Kidney capillary endothelial cell (primary cell): ENCODE measurements at regions not wholly inside any gene's neighbourhood (a gene's known extent, or its start where the extent isn't known, plus 50 kb on each side); places are given as distances from the start of the nearest gene placed in this dataset.

Source experiments
- DNase-seq: peaks from one replicate; pipeline ENCODE4 v3.0.0-alpha.2; 2018; ENCODE audit warnings: low spot score

GRCh38 chr3:180185650-180186049 lies 148.9 kb upstream of the PEX5L start:
- no peak for DNase-seq

GRCh38 chr3:180188512-180189309 lies 152.0 kb upstream of the PEX5L start:
- no peak for DNase-seq

GRCh38 chr3:180189310-180189648 lies 152.5 kb upstream of the PEX5L start:
- no peak for DNase-seq

- DNase-seq: no peak
Observed at GRCh38 chr3:180196658-180197057, 159.9 kb upstream of the PEX5L start.

GRCh38 chr3:180199417-180199995 lies 162.8 kb upstream of the PEX5L start:
- DNase-seq: no peak

- DNase-seq: no peak
Observed at GRCh38 chr3:180215866-180216265, 179.1 kb upstream of the PEX5L start.

GRCh38 chr3:180223268-180223667 lies 186.5 kb upstream of the PEX5L start:
- no peak for DNase-seq

- no peak for DNase-seq
Observed at GRCh38 chr3:180229113-180229512, 192.4 kb upstream of the PEX5L start.

GRCh38 chr3:180239939-180240338 lies 203.2 kb upstream of the PEX5L start:
- DNase-seq: no peak

GRCh38 chr3:180246688-180247195 lies 210.0 kb upstream of the PEX5L start:
- DNase-seq: no peak

- DNase-seq: no peak
Observed at GRCh38 chr3:180250172-180250571, 213.4 kb upstream of the PEX5L start.

- DNase-seq: no peak
Observed at GRCh38 chr3:180252683-180253082, 215.9 kb upstream of the PEX5L start.

GRCh38 chr3:180253283-180253682 lies 216.5 kb upstream of the PEX5L start:
- DNase-seq: no peak

GRCh38 chr3:180264479-180264878 lies 227.7 kb upstream of the PEX5L start:
- DNase-seq: no peak

- DNase-seq: no peak
Observed at GRCh38 chr3:180265551-180265950, 228.8 kb upstream of the PEX5L start.

- DNase-seq: no peak
Observed at GRCh38 chr3:180267202-180267843, 230.6 kb upstream of the PEX5L start.

GRCh38 chr3:180274536-180274935 lies 237.8 kb upstream of the PEX5L start:
- no peak for DNase-seq

GRCh38 chr3:180275176-180275575 lies 238.4 kb upstream of the PEX5L start:
- no peak for DNase-seq

GRCh38 chr3:180277041-180277440 lies 240.3 kb upstream of the PEX5L start:
- DNase-seq: no peak

GRCh38 chr3:180278583-180279188 lies 241.9 kb upstream of the PEX5L start:
- no peak for DNase-seq

GRCh38 chr3:180280555-180280954 lies 243.8 kb upstream of the PEX5L start:
- no peak for DNase-seq

- no peak for DNase-seq
Observed at GRCh38 chr3:180282386-180282785, 245.6 kb upstream of the PEX5L start.

GRCh38 chr3:180283251-180283650 lies 246.5 kb upstream of the PEX5L start:
- DNase-seq: no peak
